ENCODE measurements at regions not wholly inside any gene's neighbourhood (a gene's known extent, or its start where the extent isn't known, plus 50 kb on each side); places are given as distances from the start of the nearest gene placed in this dataset.

DNA sequence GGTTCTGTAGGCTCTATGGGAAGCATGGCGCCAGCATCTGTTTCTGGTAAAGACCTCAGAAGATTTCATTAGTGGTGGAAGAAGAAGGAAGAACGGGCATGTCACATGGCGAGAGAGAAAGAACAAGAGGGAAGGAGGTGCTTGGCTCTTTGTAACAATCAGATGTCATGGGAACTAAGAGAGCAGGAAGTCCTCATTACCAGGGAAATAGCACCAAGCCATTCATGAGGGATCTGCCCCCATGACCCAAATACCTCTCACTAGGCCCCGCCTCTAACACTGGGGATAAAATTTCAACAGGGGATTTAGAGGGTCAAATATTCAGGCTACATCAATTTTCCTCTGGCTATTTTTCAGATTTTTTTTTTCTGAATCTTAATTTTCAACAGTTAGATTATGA lies 954.3 kb downstream of the SQOR start:
- no peak for ATAC-seq
- no TSS peak for BruUV-seq (replicated peaks)

GRCh38 chr15:46591462-46591861 lies 956.6 kb downstream of the SQOR start:
- Histone ChIP-seq H3K27me3 (ENCODE audit: control insufficient read depth in 1 of 2, insufficient read depth in 2 of 2, low read length in 2 of 2) (no peaks in the 10 kb centered on the region), H3K79me2 (ENCODE audit: insufficient read depth, low read length) (no peaks in the 10 kb centered on the region), H3K4me1 (ENCODE audit: insufficient read depth, low read length) (no peaks in the 10 kb centered on the region), H4K20me1 (ENCODE audit: insufficient read depth, low read length) (no peaks in the 10 kb centered on the region), H2AFZ (ENCODE audit: low read length) (no peak overlapping the region), H3K27ac (ENCODE audit: extremely low read length, insufficient read depth, low read length) (no peak overlapping the region), H3K9ac (ENCODE audit: insufficient read depth, low read depth, low read length) (no peak overlapping the region), H3K36me3 (replicated peaks in 1 of 2; ENCODE audit: control insufficient read depth in 1 of 2, insufficient read depth in 2 of 2, low read length in 2 of 2) (no peaks in the 10 kb centered on the region), H3K9me3 (ENCODE audit: low read length) (peaks cover 92% of the 10 kb centered on the region), H3K4me2 (ENCODE audit: low read depth, low read length) (no peak overlapping the region), H3K4me3 (replicated peaks in 1 of 3; ENCODE audit: insufficient read depth in 1 of 3, low read depth in 2 of 3, low read length in 3 of 3) (no peak overlapping the region)
- ATAC-seq (no peak), FAIRE-seq (no peak), DNase-seq (ENCODE audit: low spot score) (no peak)
- TF ChIP-seq ZFP41 (CRISPR knock-in tag; IDR thresholded peaks at IDR 0.05; ENCODE audit: borderline replicate concordance) (no peak), JUNB (CRISPR knock-in tag; IDR thresholded peaks at IDR 0.05; ENCODE audit: borderline replicate concordance) (no peak), FOXP1 (IDR thresholded peaks at IDR 0.05) (no peak), FOXP1 (CRISPR knock-in tag; IDR thresholded peaks at IDR 0.05) (no peak), ESRRA (CRISPR knock-in tag; IDR thresholded peaks at IDR 0.05; ENCODE audit: low read depth) (no peak), BORCS8-MEF2B (CRISPR knock-in tag; IDR thresholded peaks at IDR 0.05) (no peak), ARHGAP35 (CRISPR knock-in tag; IDR thresholded peaks at IDR 0.05; ENCODE audit: borderline replicate concordance) (no peak), ZBTB7A (CRISPR knock-in tag; IDR thresholded peaks at IDR 0.05) (no peak), PAWR (CRISPR knock-in tag; IDR thresholded peaks at IDR 0.05; ENCODE audit: borderline replicate concordance) (no peak), ZKSCAN5 (CRISPR knock-in tag; IDR thresholded peaks at IDR 0.05) (no peak), MAFF (IDR thresholded peaks at IDR 0.05; ENCODE audit: low read depth, low read length) (no peak)
- BruUV-seq (replicated peaks): no TSS peak
- intact Hi-C loops (cut with micrococcal nuclease; ENCODE audit: unreplicated experiment) (no loop called here), in situ Hi-C loops (cut with HindIII; ENCODE audit: extremely low pct_ligation_motif_present, low pct_unique_long_range_greater_than_20kb) (no loop called here)
- CTCF ChIA-PET (ENCODE audit: low intra/inter-chr PET ratio, low total read pairs): no interaction called here
- 1% methylated on average over 4 of the region's 4 CpGs for WGBS (ENCODE audit: low lambda C conversion rate)
- POLR2A ChIA-PET: no interaction called here

More for the DNA sequence above, 954.3 kb downstream of the SQOR start:
- H3K27ac ChIP-seq (ENCODE audit: extremely low read length, insufficient read depth, low read length): no peak overlapping the region
- no peaks in the 10 kb centered on the region for H3K36me3 ChIP-seq (replicated peaks in 1 of 2; ENCODE audit: control insufficient read depth in 1 of 2, insufficient read depth in 2 of 2, low read length in 2 of 2)
- no peaks in the 10 kb centered on the region for H3K27me3 ChIP-seq (ENCODE audit: control insufficient read depth in 1 of 2, insufficient read depth in 2 of 2, low read length in 2 of 2)
- CTCF ChIA-PET (ENCODE audit: low intra/inter-chr PET ratio, low total read pairs): no interaction called here
- H3K4me3 ChIP-seq (replicated peaks in 1 of 3; ENCODE audit: insufficient read depth in 1 of 3, low read depth in 2 of 3, low read length in 3 of 3): no peak overlapping the region
- intact Hi-C loops (cut with micrococcal nuclease; ENCODE audit: unreplicated experiment): no loop called here
- in situ Hi-C loops (cut with HindIII; ENCODE audit: extremely low pct_ligation_motif_present, low pct_unique_long_range_greater_than_20kb): no loop called here
- DNase-seq (ENCODE audit: low spot score): no peak
- H3K4me2 ChIP-seq (ENCODE audit: low read depth, low read length): no peak overlapping the region
- 8% methylated on average over 4 of the region's 4 CpGs for WGBS (ENCODE audit: low lambda C conversion rate)
- peaks cover 86% of the 10 kb centered on the region for H3K9me3 ChIP-seq (ENCODE audit: low read length)
- no peak overlapping the region for H2AFZ ChIP-seq (ENCODE audit: low read length)
- no peak for TF ChIP-seq RXRB (CRISPR knock-in tag; IDR thresholded peaks at IDR 0.05; ENCODE audit: borderline replicate concordance)
- no peak for TF ChIP-seq ZNF558 (CRISPR knock-in tag; IDR thresholded peaks at IDR 0.05; ENCODE audit: borderline replicate concordance)
- TF ChIP-seq RXRA (CRISPR knock-in tag; IDR thresholded peaks at IDR 0.05): no peak
- TF ChIP-seq ZNF234 (CRISPR knock-in tag; conservative IDR thresholded peaks at IDR 0.05): no peak
- TF ChIP-seq ZNF326 (CRISPR knock-in tag; IDR thresholded peaks at IDR 0.05; ENCODE audit: borderline replicate concordance): no peak
- no peak for TF ChIP-seq SRSF1 (optimal IDR thresholded peaks at IDR 0.05; ENCODE audit: low read depth, low read length)
- no peak for TF ChIP-seq LCORL (IDR thresholded peaks at IDR 0.05)
- TF ChIP-seq LCORL (CRISPR knock-in tag; IDR thresholded peaks at IDR 0.05): no peak
- TF ChIP-seq MYC (CRISPR knock-in tag; IDR thresholded peaks at IDR 0.05; ENCODE audit: borderline replicate concordance): no peak
- TF ChIP-seq ZNF605 (CRISPR knock-in tag; IDR thresholded peaks at IDR 0.05): no peak
- TF ChIP-seq, protein P1, sequence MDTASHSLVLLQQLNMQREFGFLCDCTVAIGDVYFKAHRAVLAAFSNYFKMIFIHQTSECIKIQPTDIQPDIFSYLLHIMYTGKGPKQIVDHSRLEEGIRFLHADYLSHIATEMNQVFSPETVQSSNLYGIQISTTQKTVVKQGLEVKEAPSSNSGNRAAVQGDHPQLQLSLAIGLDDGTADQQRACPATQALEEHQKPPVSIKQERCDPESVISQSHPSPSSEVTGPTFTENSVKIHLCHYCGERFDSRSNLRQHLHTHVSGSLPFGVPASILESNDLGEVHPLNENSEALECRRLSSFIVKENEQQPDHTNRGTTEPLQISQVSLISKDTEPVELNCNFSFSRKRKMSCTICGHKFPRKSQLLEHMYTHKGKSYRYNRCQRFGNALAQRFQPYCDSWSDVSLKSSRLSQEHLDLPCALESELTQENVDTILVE (CRISPR knock-in tag; IDR thresholded peaks at IDR 0.05): no peak
- TF ChIP-seq EEA1 (CRISPR knock-in tag; IDR thresholded peaks at IDR 0.05; ENCODE audit: borderline replicate concordance): no peak
- no peak for TF ChIP-seq TOE1 (CRISPR knock-in tag; IDR thresholded peaks at IDR 0.05)
- TF ChIP-seq HOXA7 (CRISPR knock-in tag; IDR thresholded peaks at IDR 0.05): no peak
- no peak for TF ChIP-seq ZNF546 (CRISPR knock-in tag; conservative IDR thresholded peaks at IDR 0.05)
- no peak for TF ChIP-seq FOXK2 (IDR thresholded peaks at IDR 0.05)
- TF ChIP-seq MIER3 (CRISPR knock-in tag; IDR thresholded peaks at IDR 0.05; ENCODE audit: borderline replicate concordance): no peak
- TF ChIP-seq ZBTB21 (CRISPR knock-in tag; IDR thresholded peaks at IDR 0.05): no peak
- no peak for TF ChIP-seq DPF2 (CRISPR knock-in tag; IDR thresholded peaks at IDR 0.05; ENCODE audit: borderline replicate concordance, low read depth)
- TF ChIP-seq IKZF4 (CRISPR knock-in tag; IDR thresholded peaks at IDR 0.05; ENCODE audit: borderline replicate concordance, low read depth, not compliant biosample characterization): no peak
- no peaks in the 10 kb centered on the region for H3K79me2 ChIP-seq (ENCODE audit: insufficient read depth, low read length)
- POLR2A ChIA-PET: no interaction called here
- no peaks in the 10 kb centered on the region for H4K20me1 ChIP-seq (ENCODE audit: insufficient read depth, low read length)
- H3K4me1 ChIP-seq (ENCODE audit: insufficient read depth, low read length): no peaks in the 10 kb centered on the region
- H3K9ac ChIP-seq (ENCODE audit: insufficient read depth, low read depth, low read length): no peak overlapping the region
- no peak for FAIRE-seq
